ENCODE measurements at regions not wholly inside any gene's neighbourhood (a gene's known extent, or its start where the extent isn't known, plus 50 kb on each side); places are given as distances from the start of the nearest gene placed in this dataset.
"Not testable (repeated sequence)": the region's sequence is repeated elsewhere in the genome, so short reads cannot be mapped to it uniquely, and the experiment has no call there.

GRCh38 chr10:121135512-121135911 lies 284.4 kb downstream of the WDR11 start:
- DNase-seq (ENCODE audit: low read depth): no peak
- H3K27me3 ChIP-seq (ENCODE audit: control insufficient read depth, insufficient read depth, low read length): no peaks in the 10 kb centered on the region
- H3K36me3 ChIP-seq (ENCODE audit: control insufficient read depth, insufficient read depth, low read length): no peaks in the 10 kb centered on the region
- TF ChIP-seq CTCF (IDR thresholded peaks at IDR 0.05; ENCODE audit: insufficient read depth, low read length, poor library complexity, severe bottlenecking): no peak
- no peak overlapping the region for H3K4me3 ChIP-seq (ENCODE audit: low read depth, low read length)

DNA sequence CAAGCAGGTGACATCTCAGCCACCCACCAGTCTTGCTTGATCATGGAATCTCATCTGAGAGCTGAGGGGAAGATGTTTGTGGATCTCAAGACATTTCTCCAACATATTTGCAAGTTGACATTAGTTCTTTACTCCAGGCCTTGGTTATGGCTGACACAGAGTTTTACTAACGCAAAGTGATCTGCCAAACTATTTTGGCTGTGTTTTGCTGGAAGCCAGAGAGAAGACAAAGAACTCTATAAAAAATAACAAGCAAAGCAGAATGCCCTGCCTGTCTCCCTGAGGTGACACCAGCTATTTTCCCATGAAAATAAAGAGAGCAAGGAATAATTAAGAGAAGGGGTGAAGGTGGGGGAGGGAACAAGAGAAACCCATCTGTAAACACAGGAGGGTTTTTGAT lies 286.4 kb downstream of the WDR11 start:
- Histone ChIP-seq H3K4me3 (ENCODE audit: low read depth, low read length) (no peak overlapping the region), H3K36me3 (ENCODE audit: control insufficient read depth, insufficient read depth, low read length) (no peaks in the 10 kb centered on the region), H3K27me3 (ENCODE audit: control insufficient read depth, insufficient read depth, low read length) (no peaks in the 10 kb centered on the region)
- no peak for TF ChIP-seq CTCF (IDR thresholded peaks at IDR 0.05; ENCODE audit: insufficient read depth, low read length, poor library complexity, severe bottlenecking)
- DNase-seq (ENCODE audit: low read depth): no peak

GRCh38 chr10:121138112-121138860 lies 287.1 kb downstream of the WDR11 start:
- no peak for TF ChIP-seq CTCF (IDR thresholded peaks at IDR 0.05; ENCODE audit: insufficient read depth, low read length, poor library complexity, severe bottlenecking)
- Histone ChIP-seq H3K36me3 (ENCODE audit: control insufficient read depth, insufficient read depth, low read length) (no peaks in the 10 kb centered on the region), H3K4me3 (ENCODE audit: low read depth, low read length) (no peak overlapping the region), H3K27me3 (ENCODE audit: control insufficient read depth, insufficient read depth, low read length) (no peaks in the 10 kb centered on the region)
- DNase-seq (ENCODE audit: low read depth): no peak

DNA sequence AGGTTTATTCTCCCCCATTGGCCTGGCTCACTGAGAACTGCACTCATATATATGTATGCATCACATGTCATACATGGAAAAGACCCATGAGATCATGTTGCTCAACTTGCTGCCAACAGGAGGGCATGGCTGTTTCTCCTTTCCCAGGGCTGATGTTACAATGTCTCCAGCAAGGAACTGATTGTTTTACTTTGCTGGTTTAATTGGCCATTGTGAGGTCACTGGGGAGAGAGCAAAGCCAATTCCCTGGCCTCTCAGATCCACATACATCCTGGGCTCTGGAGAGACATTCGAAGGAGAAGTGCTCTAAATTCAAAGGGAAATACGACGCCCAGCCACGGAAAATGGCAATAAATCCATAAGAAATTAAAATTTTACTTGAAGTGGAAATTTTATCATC lies 287.8 kb downstream of the WDR11 start:
- DNase-seq (ENCODE audit: low read depth): no peak
- TF ChIP-seq CTCF (IDR thresholded peaks at IDR 0.05; ENCODE audit: insufficient read depth, low read length, poor library complexity, severe bottlenecking): no peak
- Histone ChIP-seq H3K27me3 (ENCODE audit: control insufficient read depth, insufficient read depth, low read length) (no peaks in the 10 kb centered on the region), H3K4me3 (ENCODE audit: low read depth, low read length) (no peak overlapping the region), H3K36me3 (ENCODE audit: control insufficient read depth, insufficient read depth, low read length) (no peaks in the 10 kb centered on the region)

DNA sequence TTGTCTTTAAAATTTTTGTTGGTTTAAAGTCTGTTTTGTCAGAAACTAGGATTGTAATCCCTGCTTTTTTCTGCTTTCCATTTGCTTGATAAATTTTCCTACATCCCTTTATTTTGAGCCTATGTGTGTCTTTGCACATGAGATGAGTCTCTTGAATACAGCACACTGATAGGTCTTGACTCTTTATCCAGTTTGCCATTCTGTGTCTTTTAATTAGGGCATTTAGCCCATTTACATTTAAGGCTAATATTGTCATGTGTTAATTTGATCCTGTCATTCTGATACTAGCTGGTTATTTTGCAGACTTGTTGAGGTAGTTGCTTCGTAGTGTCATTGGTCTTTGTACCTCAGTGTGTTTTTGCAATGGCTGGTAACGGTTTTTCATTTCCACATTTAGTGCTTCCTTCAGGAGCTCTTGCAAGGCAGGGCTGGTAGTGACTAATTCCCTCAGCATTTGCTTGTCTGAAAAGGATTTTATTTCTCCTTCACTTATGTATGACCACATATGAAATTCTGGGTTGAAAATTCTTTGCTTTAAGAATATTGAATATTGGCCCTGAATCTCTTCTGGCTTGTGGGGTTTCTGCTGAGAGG lies 294.7 kb downstream of the WDR11 start:
- not testable (repeated sequence) for H3K27me3 ChIP-seq (ENCODE audit: control insufficient read depth, insufficient read depth, low read length); DNase-seq (ENCODE audit: low read depth); H3K4me3 ChIP-seq (ENCODE audit: low read depth, low read length); H3K36me3 ChIP-seq (ENCODE audit: control insufficient read depth, insufficient read depth, low read length)

DNA sequence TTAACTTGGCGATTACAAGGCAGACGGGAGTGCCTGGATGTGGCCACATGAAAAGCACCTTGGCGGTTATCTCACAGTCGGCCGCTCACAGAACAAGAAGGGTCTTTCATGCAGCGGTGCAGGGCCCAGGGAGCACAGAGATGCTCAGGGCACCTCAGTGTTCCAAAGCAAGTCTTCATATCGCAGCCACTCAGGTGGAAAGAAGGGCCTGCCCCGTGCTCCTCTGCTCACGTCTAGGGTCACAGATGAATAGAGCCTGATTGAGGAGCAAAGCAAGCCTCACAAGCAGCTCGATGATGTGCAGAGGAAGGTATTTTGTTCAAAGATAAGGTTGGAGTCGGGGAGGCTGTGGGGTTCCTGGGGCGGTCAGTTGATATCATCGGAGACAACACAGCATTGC lies 297.8 kb downstream of the WDR11 start:
- TF ChIP-seq CTCF (IDR thresholded peaks at IDR 0.05; ENCODE audit: insufficient read depth, low read length, poor library complexity, severe bottlenecking): no peak
- Histone ChIP-seq H3K27me3 (ENCODE audit: control insufficient read depth, insufficient read depth, low read length) (no peaks in the 10 kb centered on the region), H3K36me3 (ENCODE audit: control insufficient read depth, insufficient read depth, low read length) (no peaks in the 10 kb centered on the region), H3K4me3 (ENCODE audit: low read depth, low read length) (no peak overlapping the region)
- no peak for DNase-seq (ENCODE audit: low read depth)

Measured in kidney epithelial cell (primary cell).